Suppressor macrophage treated with lipopolysaccharide for 1 hour (primary cell): ENCODE measurements at regions not wholly inside any gene's neighbourhood (a gene's known extent, or its start where the extent isn't known, plus 50 kb on each side); places are given as distances from the start of the nearest gene placed in this dataset.
"Not testable (repeated sequence)": the region's sequence is repeated elsewhere in the genome, so short reads cannot be mapped to it uniquely, and the experiment has no call there.

Experiments
- DNase-seq, 3 donors: peaks; one replicate each; pipeline ENCODE4 v3.0.0-alpha.2; 2020 to 2022

DNA sequence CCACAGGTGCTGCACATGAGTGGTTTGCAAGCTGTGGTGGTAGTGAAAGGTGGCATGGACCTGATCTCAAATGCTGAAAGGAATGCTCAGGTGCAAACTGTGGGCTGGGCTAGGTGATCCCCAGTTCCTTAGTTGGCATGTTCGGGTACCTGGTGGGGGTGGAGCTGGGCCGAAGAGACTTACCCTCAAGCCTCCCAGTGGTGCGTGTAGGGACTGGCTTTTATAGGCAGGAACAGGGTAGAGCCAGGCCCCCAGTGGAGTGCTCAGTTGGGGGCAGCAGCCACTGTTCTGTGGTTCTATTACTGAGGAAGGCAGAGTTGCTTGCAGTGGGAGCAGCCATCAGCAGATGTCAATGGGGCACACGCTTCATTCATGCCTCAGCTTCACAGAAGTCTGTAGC is 399.8 kb downstream of the HTR1B start:
- no peak for DNase-seq

DNA sequence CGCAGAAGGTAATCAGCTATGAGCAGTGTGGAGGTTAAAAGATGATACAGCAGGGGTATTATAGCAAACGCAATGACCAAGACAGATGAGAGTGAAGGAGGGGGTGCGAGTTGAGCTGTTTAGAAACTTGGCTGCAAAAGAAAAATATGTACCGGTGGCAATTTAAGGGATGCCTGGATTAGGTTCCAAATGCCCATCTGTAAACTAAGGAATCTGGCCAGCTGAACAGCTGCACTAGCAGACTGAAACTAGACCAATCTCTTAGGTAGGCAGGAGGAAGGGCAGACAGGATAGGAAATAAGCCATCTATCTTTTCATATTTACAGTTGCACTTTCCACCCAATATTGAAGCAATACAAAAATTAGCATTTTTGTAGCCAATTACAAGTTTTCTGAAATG is 407.6 kb downstream of the HTR1B start:
- no peak for DNase-seq

DNA sequence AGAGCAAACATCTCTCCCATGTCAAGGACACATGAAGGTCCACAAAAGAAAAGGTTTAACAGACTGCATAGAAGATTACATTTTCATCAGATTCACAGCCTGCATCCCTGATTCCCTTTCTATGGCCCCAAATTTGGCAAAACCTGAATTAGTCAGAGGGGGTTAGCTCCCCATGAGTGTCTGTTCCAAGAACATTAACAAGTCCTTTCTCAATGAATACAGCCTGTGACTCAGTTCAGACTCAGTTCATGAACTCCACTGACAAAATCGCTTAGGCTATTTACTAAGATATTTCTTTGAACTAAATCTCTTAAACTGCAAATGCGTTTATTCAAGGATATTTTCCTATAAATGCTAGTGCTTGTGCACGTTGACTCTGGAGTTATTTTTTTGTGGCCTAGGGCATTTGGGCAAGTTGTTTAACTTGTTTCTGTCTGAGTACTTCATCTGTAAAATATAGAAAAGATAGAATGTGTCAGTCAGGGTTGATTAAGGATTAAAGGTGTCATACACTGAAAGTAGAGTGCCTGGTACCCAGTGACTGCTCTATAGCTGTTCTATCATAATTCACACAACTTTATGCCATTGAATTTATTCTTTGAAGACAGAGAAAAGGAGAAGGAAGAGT is 422.6 kb downstream of the HTR1B start:
- no peak for DNase-seq

DNA sequence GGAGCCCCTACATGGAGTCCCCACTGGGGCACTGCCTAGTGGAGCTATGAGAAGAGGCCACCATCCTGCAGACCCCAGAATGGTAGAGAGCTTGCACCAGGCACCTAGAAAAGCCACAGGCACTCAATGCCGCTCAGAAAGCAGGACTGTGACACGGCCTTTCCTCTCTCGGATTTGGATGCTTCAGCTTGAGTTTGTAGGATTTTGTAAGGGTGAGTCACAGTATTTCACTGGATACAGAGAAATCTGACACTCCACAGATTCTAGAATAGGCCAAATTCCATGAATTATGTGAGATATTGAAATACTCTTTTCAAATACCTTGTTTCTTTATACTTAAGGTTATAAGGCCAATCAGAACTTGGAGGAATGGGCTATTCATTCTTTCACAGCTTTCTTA is 424.5 kb downstream of the HTR1B start:
- no peak for DNase-seq

DNA sequence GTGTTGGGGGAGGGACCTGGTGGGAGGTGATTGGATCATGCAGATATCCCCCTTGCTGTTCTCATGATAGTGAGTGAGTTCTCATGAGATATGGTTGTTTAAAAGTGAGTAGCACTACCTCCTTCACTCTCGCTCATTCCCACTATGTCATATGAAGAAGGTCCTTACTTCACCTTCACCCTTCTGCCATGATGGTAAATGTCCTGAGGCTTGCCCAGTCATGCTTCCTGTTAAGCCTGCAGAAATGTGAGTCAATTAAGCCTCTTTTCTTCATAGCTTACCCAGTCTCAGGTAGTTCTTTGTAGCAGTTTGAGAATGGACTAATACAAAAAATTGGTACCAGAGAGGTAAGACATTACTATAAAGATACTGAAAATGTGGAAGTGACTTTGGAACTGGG is 425.9 kb downstream of the HTR1B start:
- DNase-seq: no peak

DNA sequence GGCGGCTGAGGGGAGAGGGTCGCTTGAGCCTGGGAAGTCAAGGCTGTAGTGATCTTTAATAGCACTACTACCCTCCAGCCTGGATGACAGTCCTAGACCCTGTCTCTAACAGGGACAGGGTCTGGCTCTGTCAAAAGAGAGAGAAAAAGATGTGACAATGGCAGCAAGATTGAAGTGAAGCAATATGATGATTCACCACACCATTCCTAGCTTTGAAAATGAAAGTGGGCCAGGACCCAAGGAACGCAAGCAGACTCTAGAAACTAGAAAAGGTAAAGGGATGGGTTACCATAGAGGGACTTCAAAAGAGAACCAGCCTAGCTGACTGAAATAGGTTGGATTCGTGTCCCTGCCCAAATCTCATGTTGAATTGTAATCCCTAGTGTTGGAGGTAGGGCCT is 426.9 kb downstream of the HTR1B start:
- no peak for DNase-seq

DNA sequence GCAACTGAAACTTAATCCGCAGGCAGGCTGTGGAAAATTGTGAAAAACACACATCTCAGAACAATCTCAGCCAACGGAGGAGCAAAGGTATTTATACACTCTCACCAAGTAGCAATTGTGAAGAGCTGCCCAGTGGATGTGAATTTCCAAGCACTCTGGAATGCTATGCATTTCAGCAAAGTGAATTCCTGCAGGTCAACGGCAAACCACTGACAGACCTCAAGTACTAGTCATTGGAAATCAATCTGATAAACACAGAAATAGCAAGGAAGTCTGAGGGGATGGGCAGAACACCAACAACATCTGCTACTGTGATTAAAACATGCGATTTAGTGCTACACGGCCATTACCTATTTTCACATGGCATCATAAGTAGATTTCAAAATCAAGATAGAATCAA is 429.1 kb downstream of the HTR1B start:
- no peak for DNase-seq

DNA sequence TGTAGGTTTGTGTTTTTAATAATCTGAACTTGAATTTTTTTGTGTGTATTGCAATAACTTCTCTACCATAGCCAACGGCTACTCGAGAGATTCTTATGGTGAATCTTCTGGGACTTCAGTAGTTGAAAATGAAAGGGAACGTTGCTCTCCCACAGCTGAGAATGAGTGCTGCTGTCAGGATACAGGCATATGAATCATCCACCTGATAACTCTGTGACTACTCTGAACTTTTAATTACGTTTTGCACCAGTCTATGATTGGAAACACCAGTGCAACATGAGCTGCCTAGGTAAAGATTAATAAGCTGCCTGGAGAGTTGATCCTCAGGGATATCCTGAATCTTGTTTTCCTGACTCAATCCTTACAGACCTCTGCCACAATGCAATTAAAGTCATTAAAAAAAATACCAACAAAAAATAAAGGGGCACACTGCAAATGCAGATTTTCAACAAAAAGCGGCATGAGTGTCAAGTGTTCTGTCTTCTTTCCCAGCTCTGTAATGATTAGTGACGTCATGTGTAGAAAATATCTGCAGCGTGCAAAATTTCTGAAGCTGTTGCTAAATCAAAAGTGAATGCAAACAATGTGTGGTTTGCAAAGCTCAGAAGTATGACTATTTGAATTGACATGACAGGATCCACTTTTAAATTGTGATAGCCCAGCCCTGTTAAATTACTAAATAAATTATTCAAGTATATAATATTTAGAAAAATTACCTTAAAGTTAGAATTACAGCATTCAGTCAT is 432.2 kb downstream of the HTR1B start:
- DNase-seq: no peak

DNA sequence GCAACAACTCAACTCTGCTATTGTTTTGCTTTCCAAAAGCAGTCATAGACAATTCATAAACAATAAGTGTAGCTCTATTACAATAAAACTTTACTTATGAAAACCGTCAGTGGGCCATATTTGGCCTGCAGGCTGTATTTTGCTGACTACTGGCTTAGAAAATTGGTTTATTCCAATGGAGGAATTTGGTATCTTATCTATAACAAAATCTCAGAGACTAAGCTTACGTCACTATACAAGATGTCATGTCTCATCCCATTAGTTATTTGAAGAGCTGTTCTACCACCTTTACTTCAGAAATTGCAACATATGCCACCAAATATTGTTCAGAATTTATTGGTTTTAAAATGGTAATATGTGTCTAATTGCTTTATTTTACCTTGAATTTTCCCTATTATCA is 436.9 kb downstream of the HTR1B start:
- no peak for DNase-seq

DNA sequence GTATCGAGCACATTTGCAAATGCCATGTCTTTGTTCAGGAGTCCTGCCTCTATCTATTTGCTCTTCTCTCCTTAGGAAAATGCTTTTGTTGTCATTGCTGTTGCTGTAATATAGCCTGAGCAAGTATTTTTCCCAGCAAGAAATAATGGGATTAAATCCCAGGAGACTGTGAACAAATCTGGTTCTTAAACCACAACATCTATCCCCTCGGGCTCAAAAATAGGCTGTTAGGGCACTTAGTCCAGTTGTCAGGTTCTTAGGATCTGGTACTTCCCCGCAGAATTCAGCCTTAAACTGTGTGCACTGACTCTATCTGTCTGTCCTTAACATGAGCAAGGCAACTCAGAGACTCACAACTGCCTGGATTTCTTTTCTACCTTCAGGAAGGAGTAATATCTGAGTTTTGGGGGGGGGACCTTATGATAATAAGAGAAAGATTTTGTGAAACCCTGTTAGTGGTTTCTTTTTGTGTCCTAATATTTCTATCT is 437.5 kb downstream of the HTR1B start:
- DNase-seq: no peak

DNA sequence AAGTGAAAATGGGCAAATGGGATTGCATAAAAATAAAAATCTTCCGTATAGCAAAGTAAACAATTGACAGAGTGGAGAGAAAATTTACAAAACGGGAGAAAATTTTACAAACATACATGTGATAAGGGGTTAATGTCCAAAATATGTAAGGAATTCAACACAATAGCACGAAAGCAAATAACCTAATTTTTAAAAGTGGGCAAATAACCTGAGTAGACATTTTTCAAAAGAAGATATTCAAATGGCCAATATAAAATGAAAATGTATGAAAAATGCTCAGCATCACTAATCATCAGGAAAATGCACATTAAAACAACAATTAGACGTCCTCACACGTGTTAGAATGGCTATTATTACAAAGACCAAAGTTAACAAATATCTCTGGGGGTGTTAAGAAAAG is 441.5 kb downstream of the HTR1B start:
- no peak for DNase-seq

DNA sequence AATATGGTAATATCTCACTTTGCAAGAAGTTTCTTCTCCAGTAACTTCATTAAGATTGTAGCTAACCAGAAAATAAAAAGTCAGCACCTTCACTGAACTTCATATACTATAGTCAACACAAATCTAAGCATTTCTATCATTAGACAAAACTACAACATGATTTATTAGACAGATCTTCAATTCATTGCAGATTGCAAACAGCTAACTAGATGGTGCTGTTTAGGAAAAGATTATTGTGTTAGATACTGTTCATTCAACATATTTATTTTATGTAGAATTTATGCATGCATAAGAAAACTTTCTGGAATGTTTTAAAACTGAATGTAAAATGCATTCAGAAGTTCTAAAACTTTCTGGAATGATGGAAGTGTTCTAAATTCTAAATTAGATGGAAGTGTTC is 442.1 kb downstream of the HTR1B start:
- no peak for DNase-seq

DNA sequence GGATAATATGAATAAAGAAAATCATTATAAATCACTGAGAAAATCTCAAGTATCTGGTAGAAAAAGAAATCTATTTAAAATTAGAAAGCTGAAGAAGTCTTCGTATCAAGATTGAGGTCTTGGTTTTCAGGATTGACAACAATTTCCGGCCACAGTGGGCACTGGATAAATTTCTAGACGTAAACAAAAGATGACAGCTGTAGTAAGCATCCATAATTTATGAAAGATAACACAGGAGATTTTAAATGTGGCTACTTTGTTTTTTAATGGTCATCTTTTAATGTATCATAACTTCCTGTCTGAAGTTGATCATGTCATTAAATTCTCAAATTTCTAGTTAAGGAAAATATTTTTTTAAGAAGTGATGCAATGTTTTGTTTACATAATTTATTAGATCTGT is 444.2 kb downstream of the HTR1B start:
- no peak for DNase-seq

DNA sequence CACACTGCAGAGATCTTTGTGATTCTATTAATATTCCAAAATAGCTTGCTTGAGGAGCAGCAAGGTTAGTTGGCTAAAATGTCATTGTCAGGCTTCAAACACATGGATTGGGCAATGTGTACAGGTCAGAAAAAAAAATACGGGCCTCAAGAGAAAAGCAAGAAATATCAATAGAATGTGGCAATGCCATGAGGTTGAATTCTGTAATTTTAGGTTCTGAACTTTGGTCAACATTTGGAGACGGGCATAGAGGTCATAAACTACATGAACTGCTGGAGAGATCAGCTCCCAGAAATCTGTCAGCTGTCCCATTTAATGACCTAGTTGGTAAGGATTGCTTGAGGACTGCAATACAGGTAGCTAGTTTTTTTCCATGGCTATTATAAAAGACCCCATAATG is 445.8 kb downstream of the HTR1B start:
- DNase-seq: no peak

DNA sequence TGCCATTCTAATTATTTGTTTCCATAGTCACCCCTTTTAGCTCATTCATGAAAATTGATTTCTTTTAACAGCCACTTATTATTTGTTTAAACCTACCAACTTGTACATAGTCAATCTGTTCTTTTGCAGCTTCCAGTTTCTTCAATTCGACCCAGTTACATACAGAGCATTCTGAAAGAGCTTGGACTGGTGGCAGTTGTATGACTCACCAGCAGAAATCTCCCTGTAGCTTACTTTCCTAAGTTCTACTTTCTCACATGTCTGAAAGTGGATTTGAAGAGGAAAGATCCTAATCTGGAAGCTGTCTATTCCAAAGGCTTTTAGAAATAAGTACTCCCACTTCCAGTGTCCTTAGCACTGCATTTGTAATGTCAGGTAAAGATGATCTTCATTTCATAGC is 447.9 kb downstream of the HTR1B start:
- DNase-seq: no peak

DNA sequence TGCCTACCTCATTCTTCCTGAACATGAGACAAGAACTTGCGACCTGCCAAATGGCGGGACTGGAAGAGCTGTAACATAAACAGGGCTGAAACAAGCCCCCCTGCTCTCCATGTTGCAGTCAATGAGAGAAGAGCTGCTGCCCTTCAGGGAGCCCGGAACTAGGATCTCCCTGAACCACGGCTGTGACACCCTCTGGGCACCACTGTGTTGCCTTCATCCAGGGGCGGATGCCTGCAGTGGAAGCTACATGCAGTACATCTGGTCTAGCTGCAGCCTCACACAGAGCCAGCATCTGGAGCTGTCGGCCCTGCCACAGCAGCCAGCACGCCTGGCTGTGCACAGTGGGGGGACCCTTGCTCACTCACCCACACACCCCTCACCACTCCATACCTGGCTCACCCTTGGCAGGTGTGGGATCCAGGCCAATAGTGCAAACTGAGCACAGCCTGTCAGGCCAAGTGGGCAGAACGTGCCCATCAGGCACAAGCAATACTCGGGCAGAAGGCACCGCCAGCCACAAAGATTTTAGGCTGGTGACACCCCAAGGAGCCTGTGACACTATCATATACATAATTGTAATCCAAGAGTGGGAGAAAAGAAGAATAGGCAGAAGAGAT is 451.3 kb downstream of the HTR1B start:
- no peak for DNase-seq

DNA sequence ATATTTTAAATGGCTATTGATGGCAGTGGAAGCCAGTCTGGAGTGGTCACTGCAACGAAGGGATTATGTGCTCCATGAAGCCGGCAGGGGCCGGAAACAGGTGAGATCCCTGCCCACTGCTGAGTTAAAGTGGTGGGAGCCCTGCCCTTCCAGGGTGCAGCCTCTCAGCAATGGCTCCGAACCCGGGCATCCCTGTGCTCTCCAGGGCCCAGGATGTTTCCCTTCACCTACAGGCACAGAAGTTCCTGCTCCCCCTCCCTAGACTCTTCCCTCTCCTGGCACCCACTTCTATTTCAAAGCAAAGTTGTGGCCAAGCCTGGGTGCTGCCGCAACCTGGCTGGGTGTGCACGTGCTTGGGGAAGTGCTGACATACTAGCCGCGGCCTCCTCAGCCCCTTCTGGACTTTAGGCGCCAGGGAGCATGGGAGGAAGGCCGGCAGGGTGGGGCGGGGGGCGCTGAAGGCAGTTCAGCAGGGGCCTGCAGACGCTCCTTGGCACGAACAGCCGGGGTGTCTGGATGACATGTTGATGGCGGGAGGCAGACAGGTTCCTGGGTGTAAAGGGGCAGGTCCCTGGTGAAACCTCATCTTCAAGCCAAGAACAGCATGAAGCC is 452.3 kb downstream of the HTR1B start:
- DNase-seq: no peak

DNA sequence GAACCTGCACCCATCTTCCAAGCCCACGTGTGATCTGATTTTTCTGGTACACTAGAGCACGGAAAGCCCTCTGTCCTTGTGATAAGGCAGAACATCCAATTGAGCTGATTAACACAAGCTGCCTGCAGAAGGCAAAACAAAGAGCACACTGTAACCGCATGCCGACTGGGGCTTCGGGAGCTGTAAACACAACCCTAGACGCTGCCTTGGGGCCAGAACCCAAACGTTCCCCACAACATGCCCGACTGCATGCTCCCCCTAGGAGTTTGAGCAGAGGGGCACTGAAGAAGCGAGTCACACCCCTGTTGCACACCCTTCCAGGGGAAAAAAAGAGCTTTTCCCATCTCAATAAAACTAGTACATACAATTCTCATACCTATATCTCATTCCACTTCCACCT is 470.7 kb downstream of the HTR1B start:
- no peak for DNase-seq

DNA sequence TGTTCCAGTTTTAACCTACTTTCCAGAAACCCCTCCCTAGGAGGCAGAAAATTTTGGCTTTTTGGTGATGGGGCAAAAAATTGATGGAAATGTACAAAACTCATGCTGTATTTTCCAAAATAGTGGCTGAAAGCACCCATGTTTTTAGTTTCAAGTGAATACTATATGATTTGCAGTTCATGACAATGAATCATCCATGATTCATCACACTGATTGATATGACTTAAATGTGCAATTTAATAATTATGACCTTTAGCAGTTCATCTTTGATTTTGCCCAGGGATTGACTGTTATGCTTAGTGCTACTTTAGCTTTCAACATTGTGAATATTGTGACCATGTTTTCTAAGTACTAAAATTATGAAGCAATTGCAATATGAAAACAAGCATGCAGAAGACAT is 478.7 kb downstream of the HTR1B start:
- no peak for DNase-seq

DNA sequence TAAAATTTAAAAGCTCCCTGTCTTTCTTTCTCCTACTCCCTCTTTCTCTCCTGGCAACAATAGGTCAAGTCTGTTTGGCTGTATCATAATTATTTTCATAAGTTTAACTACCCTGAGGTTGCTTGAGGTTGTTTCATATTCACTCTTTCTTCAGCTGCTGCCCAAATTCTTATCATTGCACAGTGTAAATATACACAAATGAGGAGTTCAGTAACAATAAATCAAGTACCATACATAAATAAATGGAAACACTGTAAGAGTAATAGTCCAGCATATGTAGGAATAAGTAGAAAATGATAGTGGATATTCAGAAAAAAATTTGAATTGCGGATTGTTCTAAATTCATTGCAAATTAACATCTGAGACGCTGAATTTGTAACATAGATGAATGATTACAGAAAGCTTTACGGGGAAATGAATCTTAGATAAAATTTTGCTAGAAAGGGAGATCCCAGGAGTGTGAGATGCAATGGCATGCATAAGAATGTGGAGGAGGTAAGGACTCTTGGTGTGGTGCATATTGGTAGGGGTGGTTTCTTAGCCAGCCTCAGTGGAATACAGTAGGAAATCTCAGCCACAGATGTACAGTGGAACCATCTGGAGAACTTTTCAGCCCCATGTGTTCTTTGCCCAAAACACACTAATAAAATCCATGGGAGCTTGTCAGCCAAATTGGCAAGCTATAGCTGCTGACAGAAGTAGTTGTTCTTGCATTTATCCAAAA is 480.7 kb downstream of the HTR1B start:
- no peak for DNase-seq

DNA sequence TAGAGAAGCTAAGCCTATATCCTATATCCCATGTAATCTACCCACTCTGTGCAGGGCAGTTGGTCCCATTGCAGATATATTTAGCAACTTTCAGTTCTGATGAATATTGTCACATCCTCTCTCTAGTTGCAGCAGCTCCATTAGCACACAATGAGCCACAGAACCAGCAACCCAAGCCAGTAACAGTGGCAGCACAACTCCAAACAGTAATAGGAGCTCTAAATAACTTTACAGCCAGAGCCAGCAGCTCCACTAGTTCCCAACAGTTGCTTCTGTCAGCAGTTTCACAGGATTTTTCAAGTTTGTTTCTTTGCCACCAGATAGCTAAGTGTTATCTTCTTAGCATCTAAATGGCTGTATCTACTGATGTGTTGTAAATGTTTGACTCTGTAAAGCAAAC is 490.8 kb downstream of the HTR1B start:
- DNase-seq: no peak

DNA sequence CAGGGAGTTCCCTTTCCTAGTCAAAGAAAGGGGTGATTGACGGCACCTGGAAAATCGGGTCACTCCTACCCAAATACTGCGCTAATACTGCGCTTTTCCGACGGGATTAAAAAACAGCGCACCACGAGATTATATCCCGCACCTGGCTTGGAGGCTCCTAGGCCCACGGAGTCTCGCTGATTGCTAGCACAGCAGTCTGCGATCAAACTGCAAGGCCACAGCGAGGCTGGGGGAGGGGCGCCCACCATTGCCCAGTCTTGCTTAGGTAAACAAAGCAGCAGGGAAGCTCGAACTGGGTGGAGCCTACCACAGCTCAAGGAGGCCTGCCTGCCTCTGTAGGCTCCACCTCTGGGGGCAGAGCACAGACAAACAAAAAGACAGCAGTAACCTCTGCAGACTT is 504.1 kb downstream of the HTR1B start:
- DNase-seq: not testable (repeated sequence)
